ENCODE measurements at regions not wholly inside any gene's neighbourhood (a gene's known extent, or its start where the extent isn't known, plus 50 kb on each side); places are given as distances from the start of the nearest gene placed in this dataset.

GRCh38 chr2:12928197-12928774 is 211.6 kb downstream of the TRIB2 start:
- Histone ChIP-seq H2BK120ac (ENCODE audit: low read depth, low read length, poor library complexity, severe bottlenecking) (no peak overlapping the region), H4K8ac (replicated peaks; ENCODE audit: insufficient read length, low read depth, low read length) (no peak overlapping the region), H2BK12ac (ENCODE audit: insufficient read length, low read depth, low read length) (no peak overlapping the region), H2AFZ (ENCODE audit: low read length) (no peak overlapping the region), H3K79me2 (ENCODE audit: insufficient read depth, low read length) (no peaks in the 10 kb centered on the region), H3T11ph (ENCODE audit: low read length) (no peak overlapping the region), H2BK5ac (ENCODE audit: insufficient read length, low read length) (no peak overlapping the region), H4K91ac (ENCODE audit: insufficient read length, low read depth, low read length) (no peak overlapping the region), H2BK20ac (ENCODE audit: low read depth, low read length, poor library complexity, severe bottlenecking) (no peak overlapping the region), H4K20me1 (ENCODE audit: control insufficient read depth, insufficient read depth, insufficient read length) (no peaks in the 10 kb centered on the region), H3K9ac (ENCODE audit: extremely low read depth, insufficient read length, low read length) (no peak overlapping the region), H2BK15ac (ENCODE audit: low read depth, low read length) (no peak overlapping the region), H3K56ac (ENCODE audit: insufficient read length, low read depth, low read length) (no peak overlapping the region), H3K4ac (ENCODE audit: low read depth, low read length) (no peak overlapping the region), H3K14ac (ENCODE audit: insufficient read depth, low read length) (no peak overlapping the region), H3K18ac (ENCODE audit: insufficient read length, low read depth, low read length) (no peak overlapping the region), H3K4me1 (ENCODE audit: insufficient read depth, low read length) (peaks cover 13% of the 10 kb centered on the region; the same call in 1 of the 2 replicates), H3K79me1 (ENCODE audit: insufficient read depth, low read depth, low read length, poor library complexity, severe bottlenecking) (no peaks in the 10 kb centered on the region), H4K5ac (ENCODE audit: insufficient read length, low read depth, low read length) (no peak overlapping the region), H3K4me2 (ENCODE audit: insufficient read depth, insufficient read length, low read length) (peak overlapping the region; percentile 25), H3K9me3 (ENCODE audit: control insufficient read depth, low read depth, low read length) (no peaks in the 10 kb centered on the region), H2AK5ac (ENCODE audit: insufficient read length, low read length) (no peak overlapping the region), H3K23me2 (ENCODE audit: insufficient read length, low read depth, low read length, poor library complexity, severe bottlenecking) (no peaks in the 10 kb centered on the region), H3K23ac (ENCODE audit: insufficient read length, low read depth, low read length) (no peak overlapping the region), H3K27me3 (ENCODE audit: insufficient read depth, low read length) (no peaks in the 10 kb centered on the region), H3K27ac (ENCODE audit: insufficient read length, low read depth, low read length) (no peak overlapping the region)
- no peak for DNase-seq
- Mint-ChIP-seq H3K27me3 (ENCODE audit: low read depth) (no peaks in the 10 kb centered on the region), H3K9me3 (peaks cover 0 to 3% of the 10 kb centered on the region in 2 experiments; a peak in 3 of 5 replicates), H3K4me3 (no peak overlapping the region; a peak in 1 of 5 replicates), H3K4me1 (peaks cover 22 to 23% of the 10 kb centered on the region in 2 experiments), H3K27ac (no peak overlapping the region), H3K36me3 (ENCODE audit: insufficient read depth in 1 of 3, low read depth in 3 of 3) (peaks cover 0 to 2% (median 0%) of the 10 kb centered on the region in 3 experiments; a peak in 3 of 7 replicates)
- WGBS (ENCODE audit: extremely low coverage, insufficient read length, low lambda C conversion rate) = no CpG with 5 or more reads among the region's 5 CpGs
- no peak for TF ChIP-seq CTCF (conservative IDR thresholded peaks at IDR 0.05)
